Hypothalamus (tissue), 51 donors: ENCODE measurements at regions not wholly inside any gene's neighbourhood (a gene's known extent, or its start where the extent isn't known, plus 50 kb on each side); places are given as distances from the start of the nearest gene placed in this dataset.

Experiments used
- DNase-seq, 51 donors: peaks; one replicate each; lab custom pipeline; 2025; lab: John Stamatoyannopoulos, UW

GRCh38 chr1:17927952-17928351, 172.8 kb downstream of the ACTL8 start:
- DNase-seq: no peak

- no peak for DNase-seq
These were observed 174.1 kb downstream of the ACTL8 start for GRCh38 chr1:17929224-17929623.

- DNase-seq: no peak
These were observed 175.5 kb downstream of the ACTL8 start for GRCh38 chr1:17930635-17931034.

- DNase-seq: no peak
These were observed 175.4 kb upstream of the IGSF21 start for GRCh38 chr1:17932164-17932563.

GRCh38 chr1:17933501-17933900, 174.1 kb upstream of the IGSF21 start:
- DNase-seq: no peak

- no peak for DNase-seq
These were observed 173.6 kb upstream of the IGSF21 start for GRCh38 chr1:17933971-17934370.

GRCh38 chr1:17935230-17935629, 172.4 kb upstream of the IGSF21 start:
- no peak for DNase-seq

GRCh38 chr1:17941431-17942189, 166.0 kb upstream of the IGSF21 start:
- DNase-seq: no peak

GRCh38 chr1:17943506-17943905, 164.1 kb upstream of the IGSF21 start:
- no peak for DNase-seq

- no peak for DNase-seq
These were observed 163.0 kb upstream of the IGSF21 start for GRCh38 chr1:17944646-17945045.

- DNase-seq: no peak
These were observed 161.2 kb upstream of the IGSF21 start for GRCh38 chr1:17946434-17946833.

- no peak for DNase-seq
These were observed 159.0 kb upstream of the IGSF21 start for GRCh38 chr1:17948594-17948993.

GRCh38 chr1:17949511-17949910, 158.1 kb upstream of the IGSF21 start:
- no peak for DNase-seq

- no peak for DNase-seq
These were observed 156.9 kb upstream of the IGSF21 start for GRCh38 chr1:17950728-17951127.

GRCh38 chr1:17952506-17952905, 155.1 kb upstream of the IGSF21 start:
- DNase-seq: no peak

GRCh38 chr1:17953921-17954320, 153.7 kb upstream of the IGSF21 start:
- no peak for DNase-seq

GRCh38 chr1:17955302-17956285, 152.0 kb upstream of the IGSF21 start:
- no peak for DNase-seq

- no peak for DNase-seq
These were observed 149.9 kb upstream of the IGSF21 start for GRCh38 chr1:17957588-17958267.

- no peak for DNase-seq
These were observed 148.9 kb upstream of the IGSF21 start for GRCh38 chr1:17958704-17959103.

- DNase-seq: no peak
These were observed 144.1 kb upstream of the IGSF21 start for GRCh38 chr1:17963513-17963912.

GRCh38 chr1:17965515-17966100, 142.0 kb upstream of the IGSF21 start:
- no peak for DNase-seq
